Endothelial cell of umbilical vein (primary cell): ENCODE measurements at regions not wholly inside any gene's neighbourhood (a gene's known extent, or its start where the extent isn't known, plus 50 kb on each side); places are given as distances from the start of the nearest gene placed in this dataset.

Experiments
- BruUV-seq: library from RNA; stranded (reverse); fragments of 400-500 nt; replicated peaks from 2 replicates; lab custom pipeline; 2021; lab: Mats Ljungman, UMichigan
- CTCF ChIA-PET: fragments of 300-600, 350-600 bp; sonication (Branson Sonifier 250); formaldehyde crosslinking; loops from one replicate; lab custom pipeline; 2021; ENCODE audit warnings: antibody characterized with exemption, inconsistent platforms; lab: Charles Lee
- POLR2A ChIA-PET: fragments of 300-600, 350-600 bp; sonication (Branson Sonifier 250); formaldehyde crosslinking; loops from one replicate; lab custom pipeline; 2021; ENCODE audit warnings: antibody characterized with exemption, inconsistent platforms; lab: Charles Lee
- DNase-seq: peaks from one replicate; pipeline ENCODE4 v3.0.0-alpha.2; 2011; ENCODE audit warnings: low read depth, low spot score
- FAIRE-seq: peaks from 2 replicates; lab custom pipeline; 2011; peaks lifted over from hg19 to GRCh38; lab: Jason Lieb, UNC
- H2AFZ ChIP-seq: 2 replicates; pipeline ENCODE4 v1.6.0; 2012; ENCODE audit warnings: low read depth, low read length, control low read depth, inconsistent platforms
- H3K27ac ChIP-seq: 2 replicates; pipeline ENCODE4 v1.5.1; 2011; ENCODE audit warnings: low read depth, mild to moderate bottlenecking, control low read depth, low read length, moderate library complexity; ENCODE audit not compliant: insufficient read depth
- H3K27me3 ChIP-seq, 2 experiments: 2 replicates each; pipeline versions ENCODE4 v1.6.0 to v1.6.1; 2011; ENCODE audit warnings: low read length in 2 of 2, mixed read lengths in 1 of 2; ENCODE audit not compliant: control insufficient read depth in 2 of 2, insufficient read depth in 2 of 2
- H3K36me3 ChIP-seq, 2 experiments: 2 replicates in 1 of 2; 3 replicates in 1 of 2; pipeline ENCODE4 v1.5.1; 2011; ENCODE audit warnings: low read length in 2 of 2, mild to moderate bottlenecking in 1 of 2, moderate library complexity in 1 of 2; ENCODE audit not compliant: control insufficient read depth in 2 of 2, insufficient read depth in 2 of 2; ENCODE audit errors: extremely low read depth in 1 of 2
- H3K4me1 ChIP-seq: 3 replicates; pipeline ENCODE4 v1.5.1; 2011; ENCODE audit warnings: mild to moderate bottlenecking, low read length; ENCODE audit not compliant: control insufficient read depth, insufficient read depth; ENCODE audit errors: extremely low read depth
- H3K4me2 ChIP-seq: 2 replicates; pipeline ENCODE4 v1.6.1; 2011; ENCODE audit warnings: low read length, control low read depth, mixed read lengths; ENCODE audit not compliant: insufficient read depth
- H3K4me3 ChIP-seq, 3 experiments: fragments of 200-600 bp in 1 of 3; sonication (generic), shearing (Covaris generic) in 1 of 3; replicated peaks in 1 of 3; 2 replicates each; pipeline ENCODE4 v1.5.1; 2011 to 2016; ENCODE audit warnings: control low read depth in 3 of 3, low read length in 3 of 3, mild to moderate bottlenecking in 2 of 3, inconsistent platforms in 1 of 3, low read depth in 1 of 3, moderate library complexity in 1 of 3; ENCODE audit not compliant: insufficient read depth in 1 of 3
- H3K79me2 ChIP-seq: 2 replicates; pipeline ENCODE4 v1.6.0; 2012; ENCODE audit warnings: low read length, inconsistent platforms; ENCODE audit not compliant: control insufficient read depth, insufficient read depth
- H3K9ac ChIP-seq: replicated peaks from 2 replicates; pipeline ENCODE3; 2011; ENCODE audit warnings: low read length, control low read depth; ENCODE audit not compliant: insufficient read depth; ENCODE audit errors: extremely low read depth
- H3K9me1 ChIP-seq: replicated peaks from 3 replicates; pipeline ENCODE4 v1.6.0; 2011; ENCODE audit warnings: mild to moderate bottlenecking, low read length; ENCODE audit not compliant: control insufficient read depth, insufficient read depth; ENCODE audit errors: extremely low read depth
- H3K9me3 ChIP-seq: replicated peaks from 2 replicates; pipeline ENCODE4 v1.5.1; 2012; ENCODE audit warnings: low read length, inconsistent platforms; ENCODE audit not compliant: control insufficient read depth, insufficient read depth
- H4K20me1 ChIP-seq: replicated peaks from 2 replicates; pipeline ENCODE3; 2011; ENCODE audit warnings: mild to moderate bottlenecking, low read length; ENCODE audit not compliant: control insufficient read depth, insufficient read depth; ENCODE audit errors: extremely low read depth
- CTCF ChIP-seq, 2 donors: IDR thresholded peaks; 1 replicate in 1 of 2; 2 replicates in 1 of 2; pipeline ENCODE4 v1.5.1; 2011; ENCODE audit warnings: low read length in 2 of 2, mild to moderate bottlenecking in 2 of 2, moderate library complexity in 2 of 2, control low read depth in 1 of 2, inconsistent platforms in 1 of 2, low read depth in 1 of 2; ENCODE audit not compliant: insufficient read depth in 1 of 2; ENCODE audit errors: extremely low read depth in 1 of 2
- EZH2 ChIP-seq: IDR thresholded peaks from 2 replicates; pipeline ENCODE4 v1.6.1; 2012; ENCODE audit warnings: borderline replicate concordance, low read depth, mild to moderate bottlenecking, moderate library complexity, low read length, inconsistent platforms; ENCODE audit not compliant: severe bottlenecking
- FOS ChIP-seq: IDR thresholded peaks from 2 replicates; pipeline ENCODE4 v1.6.1; 2011; ENCODE audit warnings: mild to moderate bottlenecking, low read length, moderate library complexity, borderline replicate concordance; ENCODE audit not compliant: insufficient read depth
- GATA2 ChIP-seq: IDR thresholded peaks from 2 replicates; pipeline ENCODE4 v1.7.0; 2011; ENCODE audit warnings: low read depth, mild to moderate bottlenecking, moderate library complexity, mixed read lengths, low read length; ENCODE audit not compliant: insufficient read length, insufficient read depth
- JUN ChIP-seq: IDR thresholded peaks from 2 replicates; pipeline ENCODE4 v1.6.1; 2011; ENCODE audit warnings: borderline replicate concordance, low read depth; ENCODE audit not compliant: insufficient read length, insufficient read depth
- MAX ChIP-seq: IDR thresholded peaks from 2 replicates; pipeline ENCODE4 v1.6.1; 2011; ENCODE audit not compliant: insufficient read depth, insufficient read length
- MYC ChIP-seq: IDR thresholded peaks from one replicate; pipeline ENCODE4 v1.6.1; 2011; ENCODE audit warnings: mild to moderate bottlenecking, low read depth, low read length
- POLR2A ChIP-seq: IDR thresholded peaks from 2 replicates; pipeline ENCODE4 v1.6.1; 2012; ENCODE audit warnings: low read depth, mild to moderate bottlenecking, control low read depth, low read length
- POLR2AphosphoS5 ChIP-seq: IDR thresholded peaks from 2 replicates; pipeline ENCODE4 v1.6.1; 2012; ENCODE audit warnings: low read depth, mild to moderate bottlenecking, control low read depth, low read length, moderate library complexity; ENCODE audit not compliant: insufficient read depth
- dilution Hi-C: fragments of 300-500 bp; cut with MboI; formaldehyde crosslinking; loops from one replicate; pipeline ENCODE4 v1.15.0; 2019; ENCODE audit warnings: low sequenced_read_pairs; ENCODE audit not compliant: extremely low pct_ligation_motif_present
- intact Hi-C: fragments of 100-400 bp; cut with micrococcal nuclease; formaldehyde crosslinking; loops from one replicate; pipeline ENCODE4 v1.10.0; 2022

- Histone ChIP-seq H3K9me3 (no peaks in the 10 kb centered on the region), H3K9me1 (no peaks in the 10 kb centered on the region), H3K27me3 (no peaks in the 10 kb centered on the region), H3K4me1 (no peaks in the 10 kb centered on the region), H3K36me3 (no peaks in the 10 kb centered on the region), H3K27ac (no peak overlapping the region), H3K4me2 (no peak overlapping the region), H3K9ac (no peak overlapping the region), H3K4me3 (no peak overlapping the region), H2AFZ (no peak overlapping the region), H3K79me2 (no peaks in the 10 kb centered on the region), H4K20me1 (no peaks in the 10 kb centered on the region)
- intact Hi-C loops (no loop called here), dilution Hi-C loops (no loop called here)
- ChIA-PET POLR2A (no interaction called here), CTCF (no interaction called here)
- no TSS peak for BruUV-seq
- no peak for TF ChIP-seq POLR2AphosphoS5
- no peak for TF ChIP-seq CTCF (IDR thresholded peaks at IDR 0.05; ENCODE audit: extremely low read depth in 1 of 2, insufficient read depth in 1 of 2, low read depth in 1 of 2, low read length in 2 of 2)
- TF ChIP-seq FOS, result no peak
- no peak for TF ChIP-seq MAX
- no peak for TF ChIP-seq POLR2A
- FAIRE-seq (no peak), DNase-seq (no peak)
These were observed 300.5 kb downstream of the BRINP2 start for GRCh38 chr1:177471244-177471643.

- no TSS peak for BruUV-seq
- no peak for FAIRE-seq
- no peak overlapping the region for H3K4me3 ChIP-seq
- DNase-seq, result no peak
- no peaks in the 10 kb centered on the region for H4K20me1 ChIP-seq
- TF ChIP-seq EZH2 (no peak), MAX (no peak), FOS (no peak), POLR2A (no peak), CTCF (IDR thresholded peaks at IDR 0.05; ENCODE audit: extremely low read depth in 1 of 2, insufficient read depth in 1 of 2, low read depth in 1 of 2, low read length in 2 of 2) (no peak), MYC (no peak), JUN (no peak), POLR2AphosphoS5 (no peak), GATA2 (no peak)
- ChIA-PET CTCF (no interaction called here), POLR2A (no interaction called here)
- no peaks in the 10 kb centered on the region for H3K9me3 ChIP-seq
- intact Hi-C loops (no loop called here), dilution Hi-C loops (no loop called here)
- no peaks in the 10 kb centered on the region for H3K9me1 ChIP-seq
- H3K9ac ChIP-seq, result no peak overlapping the region
- H2AFZ ChIP-seq, result no peak overlapping the region
- H3K4me2 ChIP-seq, result no peak overlapping the region
- H3K4me1 ChIP-seq, result no peaks in the 10 kb centered on the region
- no peak overlapping the region for H3K27ac ChIP-seq
- no peaks in the 10 kb centered on the region for H3K36me3 ChIP-seq
- no peaks in the 10 kb centered on the region for H3K79me2 ChIP-seq
- no peaks in the 10 kb centered on the region for H3K27me3 ChIP-seq
These were observed 298.8 kb downstream of the BRINP2 start for GRCh38 chr1:177469519-177469918.
